Epithelial cell of proximal tubule (primary cell): ENCODE measurements at regions not wholly inside any gene's neighbourhood (a gene's known extent, or its start where the extent isn't known, plus 50 kb on each side); places are given as distances from the start of the nearest gene placed in this dataset.
"Not testable (repeated sequence)": the region's sequence is repeated elsewhere in the genome, so short reads cannot be mapped to it uniquely, and the experiment has no call there.

ENCODE experiments used
- DNase-seq: peaks from one replicate; pipeline ENCODE4 v3.0.0-alpha.2; 2011; ENCODE audit warnings: low read depth
- H3K4me3 ChIP-seq: 2 replicates; pipeline ENCODE4 v1.5.1; 2011; ENCODE audit warnings: low read depth, mild to moderate bottlenecking, low read length
- TF ChIP-seq, protein P1 (sequence below): conservative IDR thresholded peaks from 2 replicates; pipeline ENCODE4 v1.5.1; 2012; ENCODE audit warnings: low read depth, mild to moderate bottlenecking, low read length

DNA sequence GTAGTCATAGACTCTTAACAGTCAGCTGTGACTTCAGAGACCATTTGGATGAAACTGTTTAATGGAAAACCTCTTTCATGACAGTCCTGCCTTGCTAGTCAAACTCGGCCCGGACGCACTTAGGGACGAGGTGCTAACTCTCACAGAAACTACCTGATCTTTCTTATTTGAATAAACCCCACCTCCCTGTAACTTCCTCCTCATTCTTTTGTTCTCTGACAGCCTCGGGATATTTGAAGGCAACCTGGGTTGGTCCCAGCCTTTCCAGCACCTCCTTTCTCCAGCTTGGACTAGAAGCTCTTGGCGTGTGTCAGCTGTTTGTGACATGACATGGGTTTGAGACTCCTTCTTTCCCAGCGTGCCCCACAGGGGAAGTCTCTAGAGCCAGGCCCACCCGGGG lies 175.3 kb upstream of the EXOC2 start:
- TF ChIP-seq, protein P1, sequence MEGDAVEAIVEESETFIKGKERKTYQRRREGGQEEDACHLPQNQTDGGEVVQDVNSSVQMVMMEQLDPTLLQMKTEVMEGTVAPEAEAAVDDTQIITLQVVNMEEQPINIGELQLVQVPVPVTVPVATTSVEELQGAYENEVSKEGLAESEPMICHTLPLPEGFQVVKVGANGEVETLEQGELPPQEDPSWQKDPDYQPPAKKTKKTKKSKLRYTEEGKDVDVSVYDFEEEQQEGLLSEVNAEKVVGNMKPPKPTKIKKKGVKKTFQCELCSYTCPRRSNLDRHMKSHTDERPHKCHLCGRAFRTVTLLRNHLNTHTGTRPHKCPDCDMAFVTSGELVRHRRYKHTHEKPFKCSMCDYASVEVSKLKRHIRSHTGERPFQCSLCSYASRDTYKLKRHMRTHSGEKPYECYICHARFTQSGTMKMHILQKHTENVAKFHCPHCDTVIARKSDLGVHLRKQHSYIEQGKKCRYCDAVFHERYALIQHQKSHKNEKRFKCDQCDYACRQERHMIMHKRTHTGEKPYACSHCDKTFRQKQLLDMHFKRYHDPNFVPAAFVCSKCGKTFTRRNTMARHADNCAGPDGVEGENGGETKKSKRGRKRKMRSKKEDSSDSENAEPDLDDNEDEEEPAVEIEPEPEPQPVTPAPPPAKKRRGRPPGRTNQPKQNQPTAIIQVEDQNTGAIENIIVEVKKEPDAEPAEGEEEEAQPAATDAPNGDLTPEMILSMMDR, result no peak
- DNase-seq, result no peak
- no peak overlapping the region for H3K4me3 ChIP-seq

DNA sequence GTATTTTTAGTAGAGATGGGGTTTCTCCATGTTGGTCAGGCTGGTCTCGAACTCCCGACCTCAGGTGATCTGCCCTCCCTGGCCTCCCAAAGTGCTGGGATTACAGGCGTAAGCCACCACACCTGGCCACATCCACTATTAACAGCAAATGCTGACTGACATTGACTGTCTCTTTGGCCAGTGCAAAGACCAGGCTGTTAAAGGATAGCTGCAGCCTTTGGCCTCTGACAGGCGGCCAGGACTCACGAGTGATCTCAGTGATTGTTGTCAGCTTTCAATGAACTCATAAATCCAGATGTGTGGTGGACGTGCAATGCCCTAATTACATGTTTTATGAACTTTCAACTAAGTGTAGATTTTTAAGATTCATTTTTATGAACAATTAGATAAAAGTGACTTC lies 174.4 kb upstream of the EXOC2 start:
- DNase-seq, result no peak
- H3K4me3 ChIP-seq, result no peak overlapping the region

DNA sequence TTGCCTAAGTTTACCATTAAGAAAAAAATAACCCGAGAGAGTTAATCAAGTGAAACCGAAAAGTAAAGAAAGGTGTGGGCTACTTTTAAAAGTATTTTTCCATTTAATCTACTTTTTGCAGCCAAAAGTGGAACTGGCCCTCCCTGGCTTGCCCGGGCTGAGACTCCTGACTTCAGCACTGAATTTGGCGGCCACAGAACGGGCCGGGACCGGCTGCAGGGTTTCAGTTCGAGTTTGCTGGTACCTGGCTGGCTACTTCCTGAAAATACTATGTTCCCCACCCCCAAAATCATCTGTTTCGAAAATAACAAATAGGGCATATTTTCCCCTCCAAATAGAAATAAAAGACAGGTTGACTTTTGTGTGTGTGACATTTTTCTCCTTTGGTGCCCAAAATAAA lies 173.4 kb upstream of the EXOC2 start:
- no peak overlapping the region for H3K4me3 ChIP-seq
- TF ChIP-seq, protein P1, result no peak
- DNase-seq, result no peak

More for the DNA sequence above, 174.4 kb upstream of the EXOC2 start:
- TF ChIP-seq, protein P1, result no peak

DNA sequence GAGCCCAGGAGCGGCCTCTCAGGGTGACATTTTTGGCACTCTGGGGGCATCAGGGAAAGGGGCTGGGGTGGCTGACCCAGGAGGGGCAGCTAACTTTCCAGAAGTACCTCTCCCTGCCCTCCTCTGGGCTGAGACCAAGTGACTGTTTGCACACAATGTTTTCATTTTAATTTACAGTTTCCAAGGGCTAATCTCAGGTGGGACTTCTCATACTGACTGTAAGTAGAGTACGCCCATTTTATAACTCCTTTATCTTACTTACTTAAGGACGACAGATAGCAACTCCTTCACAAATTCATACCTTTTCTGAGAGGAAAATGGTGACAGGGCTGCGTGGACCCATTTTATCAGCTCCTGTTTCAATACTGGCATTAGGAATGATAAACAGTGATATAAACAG lies 172.9 kb upstream of the EXOC2 start:
- DNase-seq, result no peak
- no peak overlapping the region for H3K4me3 ChIP-seq
- TF ChIP-seq, protein P1, result no peak

DNA sequence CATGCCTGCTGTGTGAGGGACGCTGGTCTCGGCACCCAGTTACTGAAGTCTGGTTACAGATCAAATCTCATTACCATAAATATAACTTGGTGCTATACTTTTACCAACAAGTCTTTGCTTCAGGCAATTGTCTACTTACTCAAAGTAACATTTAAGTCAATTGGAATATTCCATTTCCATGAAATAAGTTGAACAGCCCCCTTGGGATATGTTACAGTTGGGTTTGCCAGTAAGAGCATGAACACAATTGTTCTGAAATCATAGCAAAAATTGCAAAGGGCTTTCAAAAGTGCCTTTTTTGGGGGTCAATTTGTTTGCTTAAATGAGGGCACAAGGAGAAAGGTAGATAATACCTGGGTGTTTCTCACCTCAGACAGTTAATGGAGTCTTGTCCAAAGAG lies 170.9 kb upstream of the EXOC2 start:
- no peak overlapping the region for H3K4me3 ChIP-seq
- TF ChIP-seq, protein P1, result no peak
- DNase-seq, result no peak

DNA sequence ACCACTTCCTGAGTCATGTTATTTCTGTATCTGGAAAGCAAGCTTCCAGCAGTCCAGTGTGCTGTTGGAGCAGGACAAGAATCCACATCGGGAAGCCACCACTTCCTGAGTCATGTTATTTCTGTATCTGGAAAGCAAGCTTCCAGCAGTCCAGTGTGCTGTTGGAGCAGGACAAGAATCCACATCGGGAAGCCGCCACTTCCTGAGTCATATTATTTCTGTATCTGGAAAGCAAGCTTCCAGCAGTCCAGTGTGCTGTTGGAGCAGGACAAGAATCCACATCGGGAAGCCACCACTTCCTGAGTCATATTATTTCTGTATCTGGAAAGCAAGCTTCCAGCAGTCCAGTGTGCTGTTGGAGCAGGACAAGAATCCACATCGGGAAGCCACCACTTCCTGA lies 170.2 kb upstream of the EXOC2 start:
- DNase-seq, H3K4me3 ChIP-seq: not testable (repeated sequence)

DNA sequence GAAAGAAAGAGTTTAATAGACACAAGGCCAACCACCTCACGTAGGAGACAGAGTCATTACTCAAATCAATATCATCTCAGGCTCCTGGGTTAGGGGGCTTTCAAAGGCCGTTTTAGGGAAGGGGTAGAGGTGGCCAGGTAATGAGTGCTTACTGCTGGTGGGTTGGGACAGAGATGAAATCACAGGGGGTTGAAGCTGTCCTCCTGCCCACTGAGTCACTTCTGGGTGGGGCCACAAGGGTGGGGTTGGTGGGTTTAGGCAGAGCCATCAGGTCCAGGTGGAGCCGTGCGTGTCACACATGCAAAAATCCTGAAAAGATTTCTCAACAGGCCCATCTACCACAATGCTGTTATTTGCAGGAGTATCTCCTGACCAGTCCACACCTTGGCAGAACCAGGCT lies 167.0 kb upstream of the EXOC2 start:
- TF ChIP-seq, protein P1, result no peak
- H3K4me3 ChIP-seq, result no peak overlapping the region
- DNase-seq, result no peak

DNA sequence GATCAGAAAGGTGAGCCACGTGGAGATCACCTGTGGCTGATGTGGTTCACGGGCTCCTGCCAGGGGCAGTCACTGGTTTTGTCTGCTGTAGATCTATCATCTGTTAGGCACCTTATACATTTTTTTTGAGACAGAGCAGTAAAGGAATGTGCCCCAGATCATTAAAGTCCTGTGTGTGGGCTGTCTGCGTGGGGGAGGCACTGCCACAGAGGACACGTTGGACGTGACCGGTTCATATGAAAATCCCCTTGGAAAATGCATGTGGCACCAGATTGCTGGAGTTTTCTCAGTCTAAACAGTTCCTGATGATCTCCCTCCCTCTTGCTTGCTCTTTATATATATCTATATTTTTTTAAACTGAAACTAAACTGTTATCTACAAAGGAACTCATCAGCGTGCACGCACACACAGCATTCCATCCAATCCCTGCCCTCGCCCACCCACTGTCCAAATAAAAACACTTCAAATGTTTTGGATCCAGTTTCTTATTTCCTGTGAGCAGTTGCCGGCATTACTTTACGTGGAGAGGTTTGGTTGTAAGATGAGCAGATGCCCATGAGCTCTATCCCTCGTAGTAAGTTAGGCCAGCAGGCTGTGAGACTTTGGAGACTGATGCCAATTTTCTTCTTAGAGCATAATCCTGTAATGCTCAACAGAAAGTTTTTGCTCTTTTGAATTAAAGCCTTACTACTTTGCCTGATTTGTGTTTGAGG lies 161.6 kb upstream of the EXOC2 start:
- no peak overlapping the region for H3K4me3 ChIP-seq
- TF ChIP-seq, protein P1, result no peak

DNA sequence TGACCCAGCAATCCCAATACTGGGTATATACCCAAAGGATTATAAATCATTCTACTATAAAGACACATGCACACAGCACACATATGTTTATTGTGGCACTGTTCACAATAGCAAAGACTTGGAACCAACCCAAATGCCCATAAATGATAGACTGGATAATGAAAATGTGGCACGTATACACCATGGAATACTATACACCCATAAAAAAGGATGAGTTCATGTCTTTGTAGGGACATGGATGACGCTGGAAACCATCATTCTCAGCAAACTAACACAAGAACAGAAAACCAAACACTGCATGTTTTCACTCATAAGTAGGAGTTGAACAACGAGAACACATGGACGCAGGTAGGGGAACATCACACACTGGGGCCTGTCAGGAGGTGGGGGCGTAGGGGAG lies 159.3 kb upstream of the EXOC2 start:
- not testable (repeated sequence) for DNase-seq

More for the DNA sequence above, 161.6 kb upstream of the EXOC2 start:
- no peak for DNase-seq

More for the DNA sequence above, 159.3 kb upstream of the EXOC2 start:
- H3K4me3 ChIP-seq, result not testable (repeated sequence)
